HL-60 (cell line): ENCODE measurements at regions not wholly inside any gene's neighbourhood (a gene's known extent, or its start where the extent isn't known, plus 50 kb on each side); places are given as distances from the start of the nearest gene placed in this dataset.
A peak's percentile ranks its signal among the peaks of the same experiment; 100 is the strongest.

Experiments used
- DNase-seq, 2 experiments: peaks; one replicate each; pipeline ENCODE4 v3.0.0-alpha.2; 2010 to 2020; ENCODE audit warnings: low read depth in 1 of 2, low spot score in 1 of 2
- H3K27ac ChIP-seq: fragments of 250-450 bp; sonication (Bioruptor Pico); replicated peaks from 2 replicates; pipeline ENCODE4 v1.5.1; 2020; ENCODE audit warnings: mild to moderate bottlenecking, moderate library complexity
- H3K27me3 ChIP-seq: fragments of 250-450 bp; sonication (Bioruptor Pico); 2 replicates; pipeline ENCODE4 v1.5.1; 2021; ENCODE audit warnings: mild to moderate bottlenecking, moderate library complexity; ENCODE audit not compliant: insufficient read depth, poor library complexity, severe bottlenecking
- H3K4me3 ChIP-seq: replicated peaks from 2 replicates; pipeline ENCODE4 v1.5.1; 2011; ENCODE audit warnings: mild to moderate bottlenecking, control low read depth, low read length; ENCODE audit not compliant: insufficient read depth
- CTCF ChIP-seq: IDR thresholded peaks from one replicate; pipeline ENCODE4 v1.5.1; 2011; ENCODE audit warnings: low read length, control low read depth, inconsistent platforms; ENCODE audit not compliant: insufficient read depth
- GABPA ChIP-seq: IDR thresholded peaks from 2 replicates; pipeline ENCODE4 v1.6.1; 2012; ENCODE audit warnings: low read depth
- POLR2AphosphoS5 ChIP-seq: IDR thresholded peaks from 2 replicates; pipeline ENCODE4 v1.6.1; 2012; ENCODE audit warnings: low read depth
- REST ChIP-seq: IDR thresholded peaks from 2 replicates; pipeline ENCODE4 v1.6.1; 2012; ENCODE audit warnings: low read depth; ENCODE audit not compliant: insufficient replicate concordance
- SPI1 ChIP-seq: IDR thresholded peaks from 2 replicates; pipeline ENCODE4 v1.6.1; 2012; ENCODE audit warnings: low read depth, mild to moderate bottlenecking, borderline replicate concordance

DNA sequence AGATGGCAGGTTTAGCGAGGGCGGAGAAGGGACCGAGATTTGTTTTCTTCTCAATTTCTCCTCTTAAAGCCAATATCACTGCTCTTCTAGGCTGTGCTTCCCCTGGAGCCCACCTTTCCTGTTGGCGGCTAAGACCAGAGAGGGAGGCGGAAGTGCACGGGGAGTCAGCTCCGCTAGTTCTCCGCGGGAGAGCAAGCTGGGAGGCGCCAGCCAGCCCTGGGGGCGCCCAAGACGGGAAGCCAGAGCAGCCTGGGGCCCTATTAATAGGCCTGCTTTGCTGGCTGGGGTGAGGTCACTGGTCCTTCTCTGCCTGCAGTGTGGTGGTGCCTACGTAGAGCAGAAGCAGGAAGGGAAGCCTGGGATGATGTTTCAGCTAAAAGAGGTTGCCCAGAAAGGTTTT is 61.6 kb downstream of the LSM5 start:
- peaks cover 13% of the 10 kb centered on the region for H3K27me3 ChIP-seq
- no peak overlapping the region for H3K4me3 ChIP-seq
- DNase-seq, result no peak
- TF ChIP-seq REST (no peak), GABPA (no peak), CTCF (no peak), SPI1 (no peak), POLR2AphosphoS5 (no peak)
- H3K27ac ChIP-seq, result no peak overlapping the region

GRCh38 chr7:32427769-32428291 is 62.4 kb downstream of the LSM5 start:
- Histone ChIP-seq H3K27me3 (peaks cover 13% of the 10 kb centered on the region), H3K27ac (no peak overlapping the region), H3K4me3 (no peak overlapping the region)
- no peak for TF ChIP-seq CTCF
- no peak for TF ChIP-seq GABPA
- TF ChIP-seq REST, result peak; percentile 99
- no peak for TF ChIP-seq SPI1
- no peak for TF ChIP-seq POLR2AphosphoS5
- DNase-seq, result peak; percentile 20 to 64

DNA sequence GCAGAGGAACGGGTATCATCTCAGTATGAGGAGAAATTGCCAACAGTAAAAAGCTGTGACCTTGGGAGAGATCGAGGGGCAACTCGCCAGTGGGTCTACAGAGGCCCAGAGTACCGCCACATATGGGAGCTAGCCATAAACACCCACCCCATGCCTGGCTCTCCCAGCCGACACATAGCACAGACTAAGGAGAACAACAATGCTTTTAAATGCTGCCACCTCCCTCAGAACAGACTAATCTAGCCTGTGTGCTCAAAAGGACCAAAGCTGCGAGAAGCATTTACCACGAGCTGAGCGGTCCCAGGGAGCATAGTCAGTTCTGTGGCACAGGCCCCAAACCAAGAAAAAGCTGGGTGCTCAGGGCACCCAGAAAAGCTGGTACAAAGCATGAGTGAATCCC is 73.3 kb downstream of the LSM5 start:
- Histone ChIP-seq H3K4me3 (no peak overlapping the region), H3K27ac (no peak overlapping the region), H3K27me3 (no peaks in the 10 kb centered on the region)
- TF ChIP-seq GABPA (no peak), REST (no peak), POLR2AphosphoS5 (no peak), CTCF (no peak), SPI1 (no peak)
- no peak for DNase-seq
